HCT116 (cell line): ENCODE measurements at regions not wholly inside any gene's neighbourhood (a gene's known extent, or its start where the extent isn't known, plus 50 kb on each side); places are given as distances from the start of the nearest gene placed in this dataset.

ENCODE experiments used
- ATAC-seq: fragments of 200-7000 bp; cut with Tn5 transposase; 2 replicates; pipeline ENCODE4 v1.9.1; 2020; ENCODE audit warnings: mild to moderate bottlenecking, moderate library complexity
- BruUV-seq: library from RNA; stranded (reverse); fragments of 400-500 nt; replicated peaks from 2 replicates; lab custom pipeline; 2021; lab: Mats Ljungman, UMichigan
- CTCF ChIA-PET: fragments of 300-600 bp; sonication (Branson Sonifier 250); formaldehyde crosslinking; loops from one replicate; lab custom pipeline; 2021; ENCODE audit warnings: antibody characterized with exemption; lab: Charles Lee
- POLR2A ChIA-PET: fragments of 300-600, 350-600 bp; sonication (Branson Sonifier 250); formaldehyde crosslinking; loops from one replicate; lab custom pipeline; 2021; ENCODE audit warnings: antibody characterized with exemption; lab: Charles Lee
- RAD21 ChIA-PET, 2 experiments: fragments of 300-600 bp; sonication (Branson Sonifier 250); formaldehyde crosslinking; loops; one replicate each; lab custom pipeline; 2023; ENCODE audit warnings: low total read pairs in 2 of 2; ENCODE audit not compliant: uncharacterized antibody in 2 of 2, unreplicated experiment in 2 of 2, low non-redundant PET in 1 of 2; lab: Charles Lee
- DNase-seq: peaks from one replicate; pipeline ENCODE4 v3.0.0-alpha.2; 2010; ENCODE audit warnings: low read depth, low spot score
- H2AFZ ChIP-seq: fragments of 200-600 bp; shearing (Covaris generic), sonication (generic); 2 replicates; pipeline ENCODE4 v1.6.1; 2017; ENCODE audit warnings: low read depth, mixed run types, mixed read lengths, antibody characterized with exemption, low read length; ENCODE audit not compliant: poor library complexity, severe bottlenecking
- H3K27ac ChIP-seq: 2 replicates; pipeline ENCODE4 v1.5.1; 2012; ENCODE audit warnings: low read depth, low read length
- H3K27me3 ChIP-seq: fragments of 200-600 bp; sonication (generic); 2 replicates; pipeline ENCODE4 v1.6.1; 2016; ENCODE audit warnings: mixed run types, low read length, mixed read lengths; ENCODE audit not compliant: insufficient read depth
- H3K36me3 ChIP-seq, 2 experiments: fragments of 200-500 bp in 1 of 2; fragments of 200-600 bp in 1 of 2; sonication (Bioruptor generic) in 1 of 2; sonication (generic) in 1 of 2; 2 replicates each; pipeline versions ENCODE4 v1.5.1 to v1.6.1; 2014 to 2016; ENCODE audit warnings: low read length in 2 of 2, inconsistent platforms in 1 of 2, mixed read lengths in 1 of 2, mixed run types in 1 of 2; ENCODE audit not compliant: insufficient read depth in 2 of 2, control insufficient read depth in 1 of 2
- H3K4me1 ChIP-seq, 2 experiments: fragments of 200-600 bp in 1 of 2; sonication (generic) in 1 of 2; 2 replicates each; pipeline versions ENCODE4 v1.5.1 to v1.6.1; 2012 to 2017; ENCODE audit warnings: low read length in 2 of 2, inconsistent platforms in 1 of 2, mild to moderate bottlenecking in 1 of 2, mixed read lengths in 1 of 2, mixed run types in 1 of 2, moderate library complexity in 1 of 2; ENCODE audit not compliant: insufficient read depth in 2 of 2, control insufficient read depth in 1 of 2
- H3K4me2 ChIP-seq: fragments of 200-600 bp; sonication (generic); 2 replicates; pipeline ENCODE4 v1.6.1; 2017; ENCODE audit warnings: mixed run types, low read length, mixed read lengths
- H3K4me3 ChIP-seq, 2 experiments: fragments of 200-600 bp in 1 of 2; sonication (generic) in 1 of 2; replicated peaks in 1 of 2; 2 replicates each; pipeline ENCODE4 v1.5.1; 2011 to 2016; ENCODE audit warnings: low read length in 2 of 2, control low read depth in 1 of 2, low read depth in 1 of 2, mild to moderate bottlenecking in 1 of 2, mixed read lengths in 1 of 2, mixed run types in 1 of 2
- H3K79me2 ChIP-seq: fragments of 200-600 bp; sonication (generic); 2 replicates; pipeline ENCODE4 v1.6.1; 2017; ENCODE audit warnings: mild to moderate bottlenecking, mixed run types, low read length, moderate library complexity, mixed read lengths; ENCODE audit not compliant: insufficient read depth
- H3K9ac ChIP-seq: fragments of 200-600 bp; sonication (generic); 2 replicates; pipeline ENCODE4 v1.6.1; 2016; ENCODE audit warnings: low read length, mixed read lengths
- H3K9me2 ChIP-seq: fragments of 200-600 bp; sonication (generic), shearing (Covaris generic); 2 replicates; pipeline ENCODE4 v1.6.1; 2017; ENCODE audit warnings: mixed run types, mild to moderate bottlenecking, moderate library complexity; ENCODE audit not compliant: insufficient read depth
- H3K9me3 ChIP-seq, 2 experiments: fragments of 200-500 bp in 1 of 2; fragments of 200-600 bp in 1 of 2; sonication (Bioruptor generic) in 1 of 2; sonication (generic) in 1 of 2; 2 replicates each; pipeline ENCODE4 v1.6.1; 2014 to 2017; ENCODE audit warnings: low read length in 2 of 2, mixed read lengths in 2 of 2, inconsistent platforms in 1 of 2, low read depth in 1 of 2, mild to moderate bottlenecking in 1 of 2, mixed run types in 1 of 2, moderate library complexity in 1 of 2; ENCODE audit not compliant: control insufficient read depth in 1 of 2, insufficient read depth in 1 of 2
- H4K20me1 ChIP-seq: fragments of 200-600 bp; sonication (generic), shearing (Covaris generic); 2 replicates; pipeline ENCODE4 v1.6.1; 2017; ENCODE audit warnings: mixed run types, mild to moderate bottlenecking, moderate library complexity; ENCODE audit not compliant: insufficient read depth
- CBX3 ChIP-seq: IDR thresholded peaks from 2 replicates; pipeline ENCODE4 v1.6.1; 2012; ENCODE audit warnings: low read depth
- CEBPB ChIP-seq: IDR thresholded peaks from 2 replicates; pipeline ENCODE4 v1.6.1; 2012; ENCODE audit warnings: low read depth
- ELF1 ChIP-seq: IDR thresholded peaks from 2 replicates; pipeline ENCODE4 v1.6.1; 2012; ENCODE audit warnings: low read depth, borderline replicate concordance
- EZH2phosphoT487 ChIP-seq: fragments of 200-600 bp; IDR thresholded peaks from 2 replicates; pipeline ENCODE4 v1.6.1; 2018; ENCODE audit warnings: antibody characterized with exemption, borderline replicate concordance
- JUND ChIP-seq: IDR thresholded peaks from 2 replicates; pipeline ENCODE4 v1.6.1; 2012
- POLR2A ChIP-seq: IDR thresholded peaks from 2 replicates; pipeline ENCODE4 v1.7.0; 2011; ENCODE audit warnings: borderline replicate concordance; ENCODE audit not compliant: insufficient read depth, insufficient read length; ENCODE audit errors: extremely low read depth
- RAD21 ChIP-seq: IDR thresholded peaks from 2 replicates; pipeline ENCODE4 v1.6.1; 2012; ENCODE audit warnings: low read depth, mild to moderate bottlenecking
- SIN3A ChIP-seq: IDR thresholded peaks from 2 replicates; pipeline ENCODE4 v1.6.1; 2012; ENCODE audit warnings: low read depth
- SRF ChIP-seq: IDR thresholded peaks from 2 replicates; pipeline ENCODE4 v1.6.1; 2012; ENCODE audit warnings: low read depth
- ZFX ChIP-seq: fragments of 450-650 bp; IDR thresholded peaks from 2 replicates; pipeline ENCODE4 v1.6.1; 2017
- intact Hi-C: fragments of 100-400 bp; cut with micrococcal nuclease; formaldehyde crosslinking; loops from 2 replicates; pipeline ENCODE4 v1.10.0; 2022
- TF ChIP-seq, protein P1 (sequence below): IDR thresholded peaks from 2 replicates; pipeline ENCODE4 v1.6.1; 2012
- TF ChIP-seq, protein P2 (sequence below), 3 experiments: fragments of 200-600 bp in 1 of 3; sonication (generic) in 1 of 3; IDR thresholded peaks in 2 of 3; conservative IDR thresholded peaks in 1 of 3; 2 replicates each; pipeline ENCODE4 v1.5.1; 2012 to 2017; ENCODE audit warnings: low read depth in 2 of 3, low read length in 2 of 3, antibody characterized with exemption in 1 of 3, borderline replicate concordance in 1 of 3, control low read depth in 1 of 3, mild to moderate bottlenecking in 1 of 3, mixed read lengths in 1 of 3, mixed run types in 1 of 3, moderate library complexity in 1 of 3; ENCODE audit not compliant: insufficient read depth in 1 of 3
- TF ChIP-seq, protein P3 (sequence below): IDR thresholded peaks from 2 replicates; pipeline ENCODE4 v1.6.1; 2011; ENCODE audit warnings: mild to moderate bottlenecking, low read length, moderate library complexity; ENCODE audit not compliant: insufficient replicate concordance; ENCODE audit errors: extremely low read depth

DNA sequence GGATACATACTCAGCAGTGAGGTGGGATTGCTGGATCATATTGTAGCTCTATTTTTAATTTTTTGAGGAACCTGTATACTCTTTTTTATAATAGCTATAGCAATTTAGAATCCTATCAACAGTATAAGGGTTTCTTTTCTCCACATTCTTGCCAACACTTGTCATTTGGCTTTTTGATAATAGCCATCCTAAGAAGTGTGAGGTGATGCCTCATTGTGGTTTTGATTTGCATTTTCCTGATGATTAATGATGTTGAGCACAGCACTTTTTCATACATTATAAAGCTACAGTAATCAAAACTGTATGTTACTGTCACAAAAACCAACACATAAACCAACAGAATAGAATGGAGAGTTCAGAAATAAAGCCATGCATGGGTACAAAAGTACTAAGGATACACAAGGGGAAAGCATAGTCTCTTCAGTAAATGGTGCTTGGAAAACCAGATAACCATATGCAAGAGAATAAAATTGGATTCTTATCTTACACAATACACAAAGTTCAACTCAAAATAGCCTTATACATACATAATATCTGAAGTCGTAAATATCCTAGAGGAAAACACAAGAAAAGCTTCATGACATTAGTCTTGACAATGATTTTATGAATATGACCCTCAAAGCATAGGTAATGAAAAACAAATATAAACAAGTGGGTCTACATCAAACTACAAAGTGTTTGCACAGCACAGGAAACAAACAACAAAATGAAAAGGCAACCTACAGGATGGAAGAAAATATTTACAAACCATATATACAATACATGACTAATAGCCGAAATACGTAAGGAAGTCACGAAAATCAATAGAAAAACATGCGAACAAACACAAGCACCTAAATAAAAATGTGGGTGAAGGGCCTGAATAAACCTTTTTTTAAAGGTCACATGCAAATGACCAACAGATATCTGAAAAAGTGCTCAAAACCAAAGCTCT is 287.8 kb upstream of the DAB2 start:
- no TSS peak for BruUV-seq

More for the DNA sequence above, 287.8 kb upstream of the DAB2 start:
- H3K4me3 ChIP-seq: no peak overlapping the region
- ChIA-PET RAD21 (no interaction called here), CTCF (interaction anchor here (0.9 to 1.2 kb wide), 2 partner anchors 973 to 976 kb away, joined by 3 to 5 read pairs; no protein-coding TSS in a partner anchor), POLR2A (no interaction called here)
- H3K27ac ChIP-seq: no peak overlapping the region
- intact Hi-C loops: loop anchor here (5.0 to 10.0 kb wide), 2 partner anchors 235 to 1932 kb away; no protein-coding TSS in a partner anchor
- ATAC-seq (no peak), DNase-seq (no peak)
- H2AFZ ChIP-seq: no peak overlapping the region
- TF ChIP-seq ELF1 (no peak), EZH2phosphoT487 (no peak), JUND (no peak), CBX3 (no peak), CEBPB (no peak), POLR2A (no peak), SRF (no peak), RAD21 (no peak), ZFX (no peak), SIN3A (no peak)
- TF ChIP-seq, protein P1, sequence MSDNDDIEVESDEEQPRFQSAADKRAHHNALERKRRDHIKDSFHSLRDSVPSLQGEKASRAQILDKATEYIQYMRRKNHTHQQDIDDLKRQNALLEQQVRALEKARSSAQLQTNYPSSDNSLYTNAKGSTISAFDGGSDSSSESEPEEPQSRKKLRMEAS: no peak
- TF ChIP-seq, protein P2, sequence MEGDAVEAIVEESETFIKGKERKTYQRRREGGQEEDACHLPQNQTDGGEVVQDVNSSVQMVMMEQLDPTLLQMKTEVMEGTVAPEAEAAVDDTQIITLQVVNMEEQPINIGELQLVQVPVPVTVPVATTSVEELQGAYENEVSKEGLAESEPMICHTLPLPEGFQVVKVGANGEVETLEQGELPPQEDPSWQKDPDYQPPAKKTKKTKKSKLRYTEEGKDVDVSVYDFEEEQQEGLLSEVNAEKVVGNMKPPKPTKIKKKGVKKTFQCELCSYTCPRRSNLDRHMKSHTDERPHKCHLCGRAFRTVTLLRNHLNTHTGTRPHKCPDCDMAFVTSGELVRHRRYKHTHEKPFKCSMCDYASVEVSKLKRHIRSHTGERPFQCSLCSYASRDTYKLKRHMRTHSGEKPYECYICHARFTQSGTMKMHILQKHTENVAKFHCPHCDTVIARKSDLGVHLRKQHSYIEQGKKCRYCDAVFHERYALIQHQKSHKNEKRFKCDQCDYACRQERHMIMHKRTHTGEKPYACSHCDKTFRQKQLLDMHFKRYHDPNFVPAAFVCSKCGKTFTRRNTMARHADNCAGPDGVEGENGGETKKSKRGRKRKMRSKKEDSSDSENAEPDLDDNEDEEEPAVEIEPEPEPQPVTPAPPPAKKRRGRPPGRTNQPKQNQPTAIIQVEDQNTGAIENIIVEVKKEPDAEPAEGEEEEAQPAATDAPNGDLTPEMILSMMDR (IDR thresholded peaks at IDR 0.05 in 2 of 3, conservative IDR thresholded peaks at IDR 0.05 in 1 of 3; ENCODE audit: borderline replicate concordance in 1 of 3, insufficient read depth in 1 of 3, low read depth in 2 of 3, low read length in 2 of 3): no peak
- TF ChIP-seq, protein P3, sequence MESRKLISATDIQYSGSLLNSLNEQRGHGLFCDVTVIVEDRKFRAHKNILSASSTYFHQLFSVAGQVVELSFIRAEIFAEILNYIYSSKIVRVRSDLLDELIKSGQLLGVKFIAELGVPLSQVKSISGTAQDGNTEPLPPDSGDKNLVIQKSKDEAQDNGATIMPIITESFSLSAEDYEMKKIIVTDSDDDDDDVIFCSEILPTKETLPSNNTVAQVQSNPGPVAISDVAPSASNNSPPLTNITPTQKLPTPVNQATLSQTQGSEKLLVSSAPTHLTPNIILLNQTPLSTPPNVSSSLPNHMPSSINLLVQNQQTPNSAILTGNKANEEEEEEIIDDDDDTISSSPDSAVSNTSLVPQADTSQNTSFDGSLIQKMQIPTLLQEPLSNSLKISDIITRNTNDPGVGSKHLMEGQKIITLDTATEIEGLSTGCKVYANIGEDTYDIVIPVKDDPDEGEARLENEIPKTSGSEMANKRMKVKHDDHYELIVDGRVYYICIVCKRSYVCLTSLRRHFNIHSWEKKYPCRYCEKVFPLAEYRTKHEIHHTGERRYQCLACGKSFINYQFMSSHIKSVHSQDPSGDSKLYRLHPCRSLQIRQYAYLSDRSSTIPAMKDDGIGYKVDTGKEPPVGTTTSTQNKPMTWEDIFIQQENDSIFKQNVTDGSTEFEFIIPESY: no peak
- no peaks in the 10 kb centered on the region; a peak in 1 of 4 replicates for H3K4me1 ChIP-seq
- H4K20me1 ChIP-seq: no peaks in the 10 kb centered on the region
- no peak overlapping the region for H3K4me2 ChIP-seq
- H3K36me3 ChIP-seq: no peaks in the 10 kb centered on the region
- no peaks in the 10 kb centered on the region for H3K9me3 ChIP-seq
- H3K27me3 ChIP-seq: no peaks in the 10 kb centered on the region
- H3K9ac ChIP-seq: no peak overlapping the region
- no peaks in the 10 kb centered on the region for H3K9me2 ChIP-seq
- H3K79me2 ChIP-seq: no peaks in the 10 kb centered on the region
